D341Med (cell line): ENCODE measurements at regions not wholly inside any gene's neighbourhood (a gene's known extent, or its start where the extent isn't known, plus 50 kb on each side); places are given as distances from the start of the nearest gene placed in this dataset.

Experiments used
- DNase-seq: peaks from one replicate; pipeline ENCODE4 v3.0.0; 2012; ENCODE audit warnings: low spot score

DNA sequence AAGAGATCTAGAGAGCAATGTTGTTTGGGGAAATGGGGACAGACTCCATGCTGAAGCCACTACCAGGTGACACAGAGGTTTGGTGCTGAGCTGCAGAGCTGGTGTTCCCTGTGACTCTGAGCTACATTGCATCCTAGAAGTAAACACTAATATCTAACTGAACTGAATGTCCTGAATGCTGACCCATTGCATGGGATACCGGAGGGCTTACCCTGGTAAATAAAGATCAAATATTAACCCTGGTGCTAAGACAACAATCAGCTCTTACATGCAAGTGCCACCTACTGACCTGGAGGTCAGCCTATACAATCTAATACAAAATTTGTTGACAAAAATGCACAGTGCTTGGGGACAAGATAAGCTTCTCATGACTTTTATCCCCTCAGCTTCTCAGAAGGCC lies 851.3 kb upstream of the KCND2 start:
- no peak for DNase-seq

DNA sequence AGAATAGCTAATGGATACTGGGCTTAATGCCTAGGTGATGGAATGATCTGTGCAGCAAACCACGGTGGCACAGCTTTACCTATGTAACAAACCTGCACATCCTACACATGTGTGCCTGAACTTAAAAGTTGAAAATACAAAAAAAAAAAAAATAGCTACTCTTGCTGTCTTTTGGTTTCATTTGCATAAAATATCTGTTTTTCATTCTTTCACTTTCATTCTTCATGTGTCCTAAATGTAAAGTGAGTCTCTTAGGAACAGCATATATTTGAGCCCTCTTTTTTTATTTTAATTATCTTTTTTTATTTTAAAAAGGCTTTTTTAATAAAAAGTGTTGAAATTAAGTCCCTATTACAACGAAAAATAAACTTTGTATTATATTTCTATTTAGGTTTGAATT lies 836.1 kb upstream of the KCND2 start:
- DNase-seq: no peak

DNA sequence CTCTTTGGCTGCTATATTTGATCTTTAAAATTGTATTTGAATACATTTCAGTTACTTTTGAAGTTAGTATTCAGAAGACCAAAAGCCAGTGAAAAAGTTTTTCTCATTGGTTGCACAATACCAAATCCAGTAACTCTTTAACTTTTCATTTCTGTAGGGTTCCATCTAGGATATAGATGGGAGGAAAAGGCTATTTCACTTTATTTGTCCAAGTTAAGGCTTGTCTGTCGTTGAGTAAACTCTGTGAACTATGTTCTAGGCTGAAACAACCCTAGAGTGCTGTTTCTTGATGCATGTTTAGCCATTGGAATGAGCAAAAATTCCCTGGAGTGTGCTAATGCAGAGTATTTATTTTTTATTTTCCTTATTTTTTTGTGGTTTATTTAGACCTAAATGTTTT lies 834.7 kb upstream of the KCND2 start:
- DNase-seq: no peak

DNA sequence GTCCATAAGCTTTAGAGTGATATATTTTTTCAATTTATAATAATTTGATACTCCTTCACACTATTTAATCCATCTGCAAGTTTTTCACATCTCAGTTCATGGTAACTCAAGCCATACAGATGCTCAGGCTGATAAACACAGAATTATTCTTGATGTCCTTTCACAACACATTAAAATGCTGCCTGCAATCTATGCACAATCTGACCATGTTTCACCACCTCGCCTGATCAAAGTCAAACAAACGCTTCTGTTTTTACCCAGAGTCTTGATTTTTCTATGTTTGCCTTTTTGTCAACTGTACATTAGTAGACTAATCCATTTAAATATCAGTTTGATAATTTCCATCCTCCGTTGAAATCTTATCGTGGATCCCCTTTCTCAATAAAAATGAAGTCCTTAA lies 833.8 kb upstream of the KCND2 start:
- DNase-seq: no peak

DNA sequence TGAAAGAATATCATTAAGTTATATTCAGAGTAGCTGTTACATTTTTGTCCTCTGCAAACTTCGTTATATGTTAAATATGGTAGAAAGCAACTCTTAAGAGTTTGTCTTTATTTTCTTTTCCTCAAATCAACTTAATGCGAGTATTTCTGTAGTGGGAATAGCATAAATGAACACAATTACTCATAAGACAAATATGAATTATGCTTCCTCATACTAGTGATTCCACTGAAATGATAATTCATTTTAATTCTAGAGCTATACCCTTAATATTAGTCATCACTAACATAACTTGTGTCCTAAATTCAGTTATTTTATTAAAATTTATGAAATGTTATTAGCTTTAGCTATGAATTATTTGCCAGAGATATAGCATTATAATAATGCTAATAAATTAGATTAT lies 820.6 kb upstream of the KCND2 start:
- DNase-seq: no peak

DNA sequence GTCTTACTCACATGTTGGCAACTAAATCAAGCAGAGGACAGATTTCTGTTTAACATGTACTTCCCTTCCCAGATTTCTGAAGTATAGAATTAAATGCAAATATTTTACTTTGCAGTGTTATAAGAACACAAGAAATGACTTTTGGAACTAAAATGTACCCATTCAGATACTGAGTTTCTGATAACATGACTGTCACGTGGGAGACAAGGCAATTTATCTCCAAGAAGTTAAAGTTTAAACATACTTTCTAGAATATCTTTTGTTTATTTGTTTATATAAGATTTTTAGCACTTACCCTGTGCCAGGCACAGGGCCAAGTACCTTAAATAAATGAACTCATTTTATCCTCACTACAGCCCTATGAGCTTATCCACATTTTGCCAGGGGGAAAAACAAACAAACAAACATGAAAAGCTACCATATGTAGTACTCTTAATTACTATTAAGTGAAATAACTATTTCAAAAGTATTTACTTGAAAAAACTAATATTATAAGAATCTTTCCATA lies 807.1 kb upstream of the KCND2 start:
- no peak for DNase-seq

DNA sequence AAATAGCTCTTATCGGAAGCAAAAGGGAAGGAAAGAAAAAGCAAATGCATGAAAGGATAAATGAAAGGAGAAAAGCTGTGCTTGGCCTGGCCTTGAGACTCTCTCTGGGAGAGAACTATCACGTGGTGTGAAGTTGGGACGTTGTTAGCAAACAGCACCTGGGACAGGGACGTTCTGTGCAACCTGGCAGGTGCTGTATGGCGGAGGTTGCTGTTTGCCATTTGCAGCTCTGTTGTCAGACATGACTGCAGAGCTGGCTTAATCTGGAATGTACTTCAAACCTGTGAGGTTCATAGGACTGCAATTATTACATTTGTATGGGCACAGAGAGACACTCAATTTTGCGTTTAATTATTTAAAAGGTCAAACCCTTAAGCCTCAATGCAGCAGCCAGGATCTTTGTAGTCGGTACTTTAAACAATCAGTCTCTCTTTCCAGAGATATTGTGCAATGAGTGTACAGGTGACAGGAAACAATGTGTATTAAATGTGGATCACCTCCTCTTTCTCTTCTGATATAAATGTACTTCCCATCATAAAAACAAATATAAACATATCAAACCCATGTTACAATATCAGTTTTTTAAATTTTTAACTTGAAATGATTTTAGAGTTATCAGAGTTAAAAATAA lies 800.5 kb upstream of the KCND2 start:
- no peak for DNase-seq

DNA sequence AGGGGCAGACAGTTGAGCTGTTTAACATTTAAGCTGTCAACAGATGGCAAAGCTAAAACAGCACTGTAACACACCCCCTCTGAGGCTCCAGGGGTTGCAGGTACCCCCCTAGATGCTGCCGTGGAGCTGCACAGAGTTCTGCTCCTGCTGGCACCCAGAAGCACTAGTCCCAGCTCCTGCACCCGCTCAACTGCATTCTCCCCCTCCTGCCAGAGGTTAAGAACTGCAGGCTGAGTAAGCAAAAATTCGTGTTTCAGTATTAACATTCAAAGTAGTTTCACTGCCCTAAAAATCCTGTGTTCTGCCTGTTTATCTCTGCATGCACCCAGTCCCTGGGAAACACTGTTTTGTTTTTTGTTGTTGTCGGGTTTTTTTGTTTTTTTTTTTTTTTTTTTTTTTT lies 790.8 kb upstream of the KCND2 start:
- peak; percentile 71 for DNase-seq

DNA sequence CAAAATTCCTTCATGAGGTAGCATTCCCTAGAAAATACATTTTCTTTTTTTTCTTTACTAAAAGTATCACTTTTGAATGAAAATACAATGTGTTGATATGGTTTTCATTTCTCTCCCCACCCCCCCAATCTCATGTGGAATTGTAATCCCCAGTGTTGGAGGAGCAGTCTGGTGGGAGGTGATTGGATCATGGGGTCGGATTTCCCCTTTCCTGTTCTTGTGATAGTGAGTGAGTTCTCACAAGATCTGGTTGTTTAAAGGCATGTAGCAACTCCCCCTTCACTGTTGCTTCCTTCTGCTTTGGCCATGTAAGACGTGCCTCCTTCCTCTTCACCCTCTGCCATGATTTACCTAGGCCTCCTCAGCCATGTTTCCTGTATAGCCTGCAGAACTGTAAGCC lies 790.3 kb upstream of the KCND2 start:
- no peak for DNase-seq

DNA sequence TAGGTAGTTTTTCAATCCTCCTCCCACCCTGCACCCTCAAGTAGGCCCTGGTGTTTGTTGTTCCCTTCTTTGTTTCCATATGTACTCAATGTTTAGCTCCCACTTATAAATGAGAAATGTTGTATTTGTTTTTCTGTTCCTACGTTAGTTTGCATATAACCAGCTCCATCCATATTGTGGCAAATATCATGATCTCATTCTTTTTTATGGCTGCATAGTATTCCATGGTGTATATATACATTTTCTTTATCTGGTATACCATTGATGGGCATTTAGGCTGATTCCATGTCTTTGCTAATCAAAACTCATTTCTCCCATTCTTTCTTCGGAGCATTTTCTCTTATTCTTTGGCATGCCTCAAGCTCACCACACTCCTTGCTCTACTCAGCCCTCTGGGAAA lies 789.6 kb upstream of the KCND2 start:
- no peak for DNase-seq

DNA sequence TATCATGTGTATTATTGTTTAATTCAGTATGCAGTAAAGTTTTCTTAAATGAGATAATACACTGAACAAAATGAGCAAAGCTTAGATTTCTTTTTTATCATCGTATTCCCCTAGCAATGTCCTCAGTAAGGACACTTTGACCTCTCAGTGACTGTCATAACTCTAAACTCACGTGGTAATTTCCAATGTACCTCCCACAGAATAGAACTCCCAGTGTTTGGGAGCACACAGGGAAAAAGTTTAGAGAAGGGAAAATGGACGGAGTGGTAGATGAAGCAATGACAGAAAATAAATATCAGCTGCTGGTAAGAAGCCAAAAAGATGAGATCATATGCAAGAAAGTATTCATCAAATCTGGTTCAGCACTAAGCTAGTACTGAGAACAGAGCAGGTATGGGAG lies 758.6 kb upstream of the KCND2 start:
- no peak for DNase-seq

DNA sequence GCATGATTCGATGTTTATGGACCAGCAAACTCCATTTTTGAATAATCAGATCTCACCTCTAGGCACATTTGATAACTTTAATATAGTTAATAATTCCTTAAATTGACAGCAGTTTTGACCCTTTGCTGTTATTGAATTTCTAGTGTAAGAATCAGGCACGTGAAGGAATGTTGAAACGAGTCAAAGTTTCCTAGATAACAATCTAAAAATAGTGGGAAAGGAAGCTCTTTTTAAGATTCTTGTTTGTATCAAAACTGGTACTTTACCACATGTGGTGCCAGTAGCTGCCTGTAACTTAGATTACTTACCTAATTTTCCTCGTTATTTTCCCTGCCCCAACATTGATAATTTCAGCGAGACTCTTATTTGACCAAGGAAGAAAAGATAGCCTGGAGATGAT lies 757.8 kb upstream of the KCND2 start:
- no peak for DNase-seq

DNA sequence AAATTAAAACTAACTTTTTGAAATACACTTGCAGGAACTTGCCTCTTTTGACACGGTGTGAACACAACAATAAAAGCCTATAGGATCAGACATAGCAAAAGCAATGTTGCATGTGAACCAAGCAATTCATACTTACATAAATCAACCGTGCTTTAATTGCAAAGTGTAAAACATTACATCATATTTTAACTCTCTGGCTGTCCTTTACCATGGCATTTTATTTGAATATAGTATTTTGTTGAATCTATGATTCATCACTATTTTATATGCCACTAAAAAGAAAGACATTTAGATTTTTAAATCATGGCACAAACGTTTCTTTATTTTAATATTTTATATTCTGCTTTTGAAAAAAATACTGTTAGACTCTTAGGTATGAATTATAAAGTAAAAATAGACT lies 757.0 kb upstream of the KCND2 start:
- DNase-seq: no peak

DNA sequence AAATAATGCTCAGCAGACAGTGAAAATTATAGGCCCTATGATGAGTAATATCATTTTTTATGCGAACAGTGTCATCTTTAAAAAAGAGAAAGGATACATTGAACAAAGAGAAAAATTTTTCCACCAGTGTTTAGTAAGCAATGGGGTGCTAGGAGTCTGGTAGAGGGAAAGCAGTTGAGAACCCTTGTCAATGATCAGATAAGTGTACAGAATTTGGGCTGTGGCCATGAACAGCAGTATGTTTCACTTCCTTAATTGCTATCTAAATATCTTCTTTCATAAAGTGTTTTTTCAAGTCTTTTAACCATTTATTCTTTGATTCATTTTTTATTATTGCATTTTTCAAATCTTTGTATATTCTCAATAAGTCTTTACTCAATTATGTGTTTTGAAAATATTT lies 750.7 kb upstream of the KCND2 start:
- no peak for DNase-seq

DNA sequence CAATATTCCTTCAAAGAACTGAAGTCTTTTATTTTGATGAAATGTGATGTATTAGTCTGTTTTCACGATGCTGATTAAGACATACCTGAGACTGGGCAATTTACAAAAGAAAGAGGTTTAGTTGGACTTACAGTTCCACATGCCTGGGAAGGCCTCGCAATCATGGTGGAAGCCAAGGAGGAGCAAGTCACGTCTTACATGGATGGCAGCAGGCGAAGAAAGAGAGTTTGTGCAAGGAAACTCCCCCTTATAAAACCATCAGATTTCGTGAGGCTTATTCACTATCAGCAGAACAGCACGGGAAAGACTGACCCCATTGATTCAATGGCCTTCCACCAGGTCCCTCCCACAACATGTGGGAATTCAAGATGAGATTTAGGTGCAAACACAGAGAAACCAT lies 750.3 kb upstream of the KCND2 start:
- DNase-seq: no peak

DNA sequence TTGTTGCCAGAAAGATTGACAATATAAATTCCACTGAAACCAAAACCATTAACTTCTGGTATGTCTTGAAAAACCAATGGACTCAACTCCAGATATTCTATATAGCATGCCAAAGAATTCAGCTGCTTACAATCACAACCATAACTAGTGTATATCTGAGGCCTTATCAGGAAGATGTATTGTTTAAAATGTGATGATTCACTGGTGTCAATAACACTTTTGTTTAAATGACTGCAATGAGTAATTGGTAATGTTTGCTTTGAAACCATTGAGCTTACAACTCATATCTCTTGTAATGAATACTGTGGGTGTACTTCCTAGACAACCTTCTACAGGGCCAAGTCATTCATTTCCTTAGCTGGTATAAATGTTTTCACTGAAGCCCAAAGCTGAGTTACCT lies 727.9 kb upstream of the KCND2 start:
- DNase-seq: no peak

DNA sequence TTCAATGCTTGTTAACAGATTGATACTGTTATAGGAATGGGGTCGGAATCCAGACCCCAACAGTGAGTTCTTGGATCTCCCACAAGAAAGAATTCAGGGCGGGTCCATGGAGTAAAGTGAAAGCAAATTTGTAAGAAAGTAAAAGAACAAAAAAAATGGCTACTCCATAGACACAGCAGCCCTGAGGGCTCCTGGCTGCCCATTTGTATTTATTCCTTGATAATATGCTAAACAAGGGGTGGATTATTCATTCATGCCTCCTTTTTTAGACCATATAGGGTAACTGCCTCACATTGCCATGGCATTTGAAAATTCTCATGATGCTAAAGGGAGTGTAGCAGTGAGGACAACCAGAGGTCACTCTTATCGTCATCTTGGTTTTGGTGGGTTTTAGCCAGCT lies 717.2 kb upstream of the KCND2 start:
- DNase-seq: no peak

DNA sequence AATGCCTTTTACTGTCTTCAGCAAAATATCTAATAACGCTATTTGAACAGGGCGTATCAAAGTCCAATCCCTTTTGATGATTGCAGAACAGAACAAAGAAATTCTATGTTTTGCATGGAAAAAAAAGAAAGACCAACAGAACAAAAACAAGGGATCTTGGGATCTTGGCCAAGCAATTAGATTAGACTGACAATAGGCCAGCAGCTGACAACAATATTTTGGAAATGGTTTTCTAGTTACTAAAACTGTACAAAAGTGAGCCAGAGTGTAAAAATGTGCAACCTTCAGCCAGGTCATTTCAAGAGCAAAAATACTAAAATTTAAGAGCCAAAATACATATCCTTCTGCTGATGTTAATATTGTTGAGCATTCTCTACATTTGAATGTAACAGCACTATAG lies 716.5 kb upstream of the KCND2 start:
- DNase-seq: no peak

DNA sequence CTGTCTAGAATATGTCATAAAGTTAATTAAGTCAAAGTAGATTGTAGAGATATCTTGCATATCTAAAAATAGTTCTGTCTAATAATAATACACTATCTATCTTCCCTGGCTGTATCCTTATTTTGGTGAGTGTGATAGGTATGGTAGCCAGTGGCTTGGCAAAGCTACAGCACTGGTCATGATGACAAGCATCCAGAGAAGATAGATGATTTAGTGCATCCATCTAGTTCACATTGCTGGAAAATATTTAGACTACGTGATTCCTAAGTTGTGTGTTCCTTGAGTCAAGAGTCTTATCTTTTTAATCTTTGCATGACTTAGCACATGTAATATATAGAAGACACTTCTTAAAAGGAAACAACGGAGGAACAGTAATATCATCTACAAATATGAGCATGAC lies 711.2 kb upstream of the KCND2 start:
- no peak for DNase-seq

DNA sequence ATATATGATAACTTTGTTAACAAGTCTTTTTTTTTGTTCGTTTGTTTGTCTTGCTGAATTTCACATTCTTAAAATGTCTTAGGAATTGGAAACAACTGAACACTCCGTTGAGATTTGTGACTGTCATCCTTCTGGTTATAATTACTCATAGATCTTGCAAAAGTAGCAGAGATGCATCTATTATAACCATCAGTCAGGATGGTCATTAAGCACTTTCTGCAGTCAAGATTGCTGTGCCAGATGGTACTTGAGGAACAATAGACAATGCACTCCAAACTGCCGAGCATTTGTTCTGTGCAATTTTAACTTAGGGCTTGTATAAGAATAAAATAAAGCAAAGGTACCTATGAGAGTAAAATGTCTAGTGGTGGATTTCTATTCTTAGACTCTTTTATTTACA lies 710.1 kb upstream of the KCND2 start:
- no peak for DNase-seq

DNA sequence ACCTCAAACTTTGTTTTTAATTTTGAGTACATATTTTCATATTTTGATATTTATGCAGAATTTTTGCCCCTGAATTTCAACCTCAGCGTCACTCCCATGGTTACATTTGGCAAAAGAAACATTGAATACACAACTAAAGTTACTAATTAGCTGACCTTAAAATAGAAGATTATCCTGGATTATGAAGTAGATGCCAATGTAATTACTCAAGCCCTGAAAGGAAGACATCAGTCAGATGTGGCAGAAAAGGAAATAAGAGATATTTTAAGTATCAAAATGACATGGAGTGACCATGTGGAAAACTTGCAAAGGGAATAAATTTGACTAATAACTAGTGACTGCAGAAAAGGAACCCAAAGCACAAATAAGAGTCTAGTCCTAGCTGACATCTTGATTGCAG lies 701.3 kb upstream of the KCND2 start:
- no peak for DNase-seq

DNA sequence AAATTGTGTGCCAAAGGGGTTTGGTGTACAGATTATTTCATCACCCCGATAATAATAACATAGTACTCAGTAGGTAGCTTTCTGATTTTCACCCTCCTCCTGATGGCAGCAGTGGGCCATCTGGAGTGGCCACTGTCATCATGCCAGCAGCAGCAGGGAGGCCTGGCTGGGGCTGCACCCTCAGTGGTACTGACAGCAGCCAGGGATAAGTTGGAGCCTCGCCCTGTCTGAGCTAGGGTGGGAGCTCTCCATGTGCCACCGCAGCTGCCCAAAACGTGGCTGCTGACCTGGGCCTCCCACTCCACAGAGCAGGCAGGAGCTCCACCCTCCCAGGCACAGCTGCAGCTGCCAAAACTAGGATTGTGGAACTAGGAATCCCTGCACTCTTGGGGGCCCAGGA lies 700.8 kb upstream of the KCND2 start:
- peak; percentile 30 for DNase-seq

DNA sequence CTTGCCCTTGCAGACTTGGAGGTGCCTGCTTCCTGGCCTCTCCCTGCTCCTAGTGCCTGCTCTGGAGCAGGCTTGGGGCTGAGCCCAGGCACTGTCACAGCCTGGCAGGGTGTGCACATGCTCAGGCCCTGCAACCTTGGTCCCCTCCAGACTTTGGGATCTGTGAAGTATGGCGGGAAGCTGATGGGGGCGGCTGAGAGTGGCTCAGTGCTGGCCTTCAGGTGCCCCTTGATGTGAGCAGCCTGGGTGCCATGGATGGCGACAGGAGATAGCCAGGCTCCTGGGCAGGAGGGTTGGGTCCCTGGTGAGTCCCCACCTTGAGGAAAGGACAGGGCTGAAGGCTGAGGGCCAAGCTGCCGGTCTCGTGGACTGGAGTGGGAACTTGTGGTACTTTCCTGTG lies 700.4 kb upstream of the KCND2 start:
- no peak for DNase-seq

DNA sequence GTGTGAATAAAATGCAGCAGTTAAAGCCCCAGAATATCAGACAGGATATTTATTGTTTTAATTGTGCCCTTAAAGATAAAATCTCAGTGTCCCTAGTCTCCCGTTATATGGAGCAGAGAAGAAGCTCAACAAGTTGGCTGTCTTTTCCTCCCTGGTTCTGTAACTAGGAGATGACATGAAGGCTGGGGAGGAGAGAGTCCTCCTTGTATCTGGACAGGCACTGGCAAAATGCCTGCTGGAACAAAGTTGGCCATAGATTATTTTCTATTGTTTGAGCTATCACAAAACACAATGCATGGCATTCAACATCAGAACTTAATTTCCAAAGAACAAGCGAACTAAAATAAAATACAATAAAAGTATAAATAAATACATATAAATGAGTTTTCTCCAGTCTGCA lies 694.9 kb upstream of the KCND2 start:
- DNase-seq: no peak

DNA sequence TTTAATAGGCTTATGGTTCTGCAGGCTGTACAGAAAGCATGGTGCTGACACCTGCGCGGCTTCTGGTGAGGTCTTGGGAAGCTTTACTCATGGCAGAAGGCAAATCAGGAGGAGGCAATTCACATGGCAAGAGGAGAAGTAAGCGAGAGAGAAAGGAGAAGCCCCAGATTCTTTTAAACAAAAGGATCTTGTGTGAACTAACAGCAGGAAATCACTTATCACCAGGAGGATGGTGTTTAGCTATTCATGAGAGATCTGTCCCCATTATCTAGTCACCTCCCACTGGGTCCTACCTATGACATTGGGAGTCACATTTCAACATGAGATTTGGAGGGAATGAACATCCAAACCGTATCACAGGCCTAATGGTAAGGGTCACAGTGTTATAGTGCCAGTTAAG lies 678.0 kb upstream of the KCND2 start:
- DNase-seq: no peak
